GM23338 (cell line): ENCODE measurements at regions not wholly inside any gene's neighbourhood (a gene's known extent, or its start where the extent isn't known, plus 50 kb on each side); places are given as distances from the start of the nearest gene placed in this dataset.

Experiments used
- CREB1 ChIP-seq: fragments of 250-450 bp; sonication (Bioruptor Pico); IDR thresholded peaks from 2 replicates; pipeline ENCODE4 v1.5.0; 2020; ENCODE audit warnings: low read depth, mild to moderate bottlenecking, moderate library complexity
- EZH2 ChIP-seq: fragments of 200-600 bp; sonication (generic); IDR thresholded peaks from one replicate; pipeline ENCODE4 v1.8.0; 2017; ENCODE audit warnings: antibody characterized with exemption, mild to moderate bottlenecking, low read depth; ENCODE audit not compliant: unreplicated experiment
- EZH2phosphoT487 ChIP-seq: fragments of 200-600 bp; sonication (generic); IDR thresholded peaks from one replicate; pipeline ENCODE4 v1.8.1; 2018; ENCODE audit warnings: antibody characterized with exemption; ENCODE audit not compliant: unreplicated experiment
- POLR2AphosphoS5 ChIP-seq: IDR thresholded peaks from 2 replicates; pipeline ENCODE4 v1.6.1; 2016; ENCODE audit warnings: antibody characterized with exemption, low read depth
- ZNF114 ChIP-seq: fragments of 250-450 bp; sonication (Bioruptor Pico); IDR thresholded peaks from 2 replicates; pipeline ENCODE4 v1.5.0; 2020; ENCODE audit warnings: mild to moderate bottlenecking, moderate library complexity
- ZNF331 ChIP-seq: fragments of 250-450 bp; sonication (Bioruptor Pico); IDR thresholded peaks from 2 replicates; pipeline ENCODE4 v1.5.0; 2020; ENCODE audit warnings: low read depth, mild to moderate bottlenecking, moderate library complexity
- TF ChIP-seq, protein P1 (sequence below), 2 experiments: fragments of 200-600 bp in 1 of 2; sonication (generic) in 1 of 2; conservative IDR thresholded peaks; 2 replicates each; pipeline versions ENCODE4 v1.5.1 to v1.6.1; 2016 to 2017; ENCODE audit warnings: antibody characterized with exemption in 2 of 2, low read depth in 2 of 2, mild to moderate bottlenecking in 2 of 2, moderate library complexity in 1 of 2
- TF ChIP-seq, protein P2 (sequence below): IDR thresholded peaks from one replicate; pipeline ENCODE4 v1.6.1; 2018; ENCODE audit warnings: antibody characterized with exemption; ENCODE audit not compliant: unreplicated experiment
- TF ChIP-seq, protein P3 (sequence below): fragments of 250-450 bp; sonication (Bioruptor Pico); IDR thresholded peaks from 2 replicates; pipeline ENCODE4 v1.5.0; 2020; ENCODE audit warnings: mild to moderate bottlenecking, moderate library complexity
- TF ChIP-seq, protein P4 (sequence below): IDR thresholded peaks from 2 replicates; pipeline ENCODE4 v1.6.1; 2016; ENCODE audit warnings: antibody characterized with exemption

DNA sequence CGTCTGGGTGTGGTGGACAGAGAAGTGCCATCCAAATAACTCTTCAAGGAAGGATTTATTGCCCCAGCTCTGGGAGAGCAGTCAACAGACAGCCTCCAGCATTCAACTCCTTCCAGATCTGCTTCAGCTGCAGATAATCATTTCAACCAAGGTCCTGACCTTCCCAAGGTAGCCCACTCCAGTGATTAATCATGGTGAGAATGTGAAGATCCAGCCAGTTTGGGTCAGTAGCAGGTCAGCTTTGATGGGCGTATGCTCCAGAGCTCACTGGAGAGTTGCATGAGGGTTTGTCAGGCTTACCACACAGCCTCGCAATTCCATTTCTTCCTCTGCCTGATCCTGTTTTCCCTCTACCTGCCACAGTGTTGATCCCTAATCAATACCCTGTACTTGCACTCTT lies 214.5 kb upstream of the ZRANB2 start:
- no peak for TF ChIP-seq EZH2phosphoT487
- TF ChIP-seq POLR2AphosphoS5, result no peak
- TF ChIP-seq, protein P1, sequence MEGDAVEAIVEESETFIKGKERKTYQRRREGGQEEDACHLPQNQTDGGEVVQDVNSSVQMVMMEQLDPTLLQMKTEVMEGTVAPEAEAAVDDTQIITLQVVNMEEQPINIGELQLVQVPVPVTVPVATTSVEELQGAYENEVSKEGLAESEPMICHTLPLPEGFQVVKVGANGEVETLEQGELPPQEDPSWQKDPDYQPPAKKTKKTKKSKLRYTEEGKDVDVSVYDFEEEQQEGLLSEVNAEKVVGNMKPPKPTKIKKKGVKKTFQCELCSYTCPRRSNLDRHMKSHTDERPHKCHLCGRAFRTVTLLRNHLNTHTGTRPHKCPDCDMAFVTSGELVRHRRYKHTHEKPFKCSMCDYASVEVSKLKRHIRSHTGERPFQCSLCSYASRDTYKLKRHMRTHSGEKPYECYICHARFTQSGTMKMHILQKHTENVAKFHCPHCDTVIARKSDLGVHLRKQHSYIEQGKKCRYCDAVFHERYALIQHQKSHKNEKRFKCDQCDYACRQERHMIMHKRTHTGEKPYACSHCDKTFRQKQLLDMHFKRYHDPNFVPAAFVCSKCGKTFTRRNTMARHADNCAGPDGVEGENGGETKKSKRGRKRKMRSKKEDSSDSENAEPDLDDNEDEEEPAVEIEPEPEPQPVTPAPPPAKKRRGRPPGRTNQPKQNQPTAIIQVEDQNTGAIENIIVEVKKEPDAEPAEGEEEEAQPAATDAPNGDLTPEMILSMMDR (conservative IDR thresholded peaks at IDR 0.05; ENCODE audit: low read depth in 2 of 2), result no peak
- no peak for TF ChIP-seq EZH2
- no peak for TF ChIP-seq ZNF114 (CRISPR knock-in tag)
- TF ChIP-seq, protein P2, sequence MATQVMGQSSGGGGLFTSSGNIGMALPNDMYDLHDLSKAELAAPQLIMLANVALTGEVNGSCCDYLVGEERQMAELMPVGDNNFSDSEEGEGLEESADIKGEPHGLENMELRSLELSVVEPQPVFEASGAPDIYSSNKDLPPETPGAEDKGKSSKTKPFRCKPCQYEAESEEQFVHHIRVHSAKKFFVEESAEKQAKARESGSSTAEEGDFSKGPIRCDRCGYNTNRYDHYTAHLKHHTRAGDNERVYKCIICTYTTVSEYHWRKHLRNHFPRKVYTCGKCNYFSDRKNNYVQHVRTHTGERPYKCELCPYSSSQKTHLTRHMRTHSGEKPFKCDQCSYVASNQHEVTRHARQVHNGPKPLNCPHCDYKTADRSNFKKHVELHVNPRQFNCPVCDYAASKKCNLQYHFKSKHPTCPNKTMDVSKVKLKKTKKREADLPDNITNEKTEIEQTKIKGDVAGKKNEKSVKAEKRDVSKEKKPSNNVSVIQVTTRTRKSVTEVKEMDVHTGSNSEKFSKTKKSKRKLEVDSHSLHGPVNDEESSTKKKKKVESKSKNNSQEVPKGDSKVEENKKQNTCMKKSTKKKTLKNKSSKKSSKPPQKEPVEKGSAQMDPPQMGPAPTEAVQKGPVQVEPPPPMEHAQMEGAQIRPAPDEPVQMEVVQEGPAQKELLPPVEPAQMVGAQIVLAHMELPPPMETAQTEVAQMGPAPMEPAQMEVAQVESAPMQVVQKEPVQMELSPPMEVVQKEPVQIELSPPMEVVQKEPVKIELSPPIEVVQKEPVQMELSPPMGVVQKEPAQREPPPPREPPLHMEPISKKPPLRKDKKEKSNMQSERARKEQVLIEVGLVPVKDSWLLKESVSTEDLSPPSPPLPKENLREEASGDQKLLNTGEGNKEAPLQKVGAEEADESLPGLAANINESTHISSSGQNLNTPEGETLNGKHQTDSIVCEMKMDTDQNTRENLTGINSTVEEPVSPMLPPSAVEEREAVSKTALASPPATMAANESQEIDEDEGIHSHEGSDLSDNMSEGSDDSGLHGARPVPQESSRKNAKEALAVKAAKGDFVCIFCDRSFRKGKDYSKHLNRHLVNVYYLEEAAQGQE, result no peak
- no peak for TF ChIP-seq ZNF331 (CRISPR knock-in tag)
- no peak for TF ChIP-seq CREB1 (CRISPR knock-in tag)
- TF ChIP-seq, protein P3, sequence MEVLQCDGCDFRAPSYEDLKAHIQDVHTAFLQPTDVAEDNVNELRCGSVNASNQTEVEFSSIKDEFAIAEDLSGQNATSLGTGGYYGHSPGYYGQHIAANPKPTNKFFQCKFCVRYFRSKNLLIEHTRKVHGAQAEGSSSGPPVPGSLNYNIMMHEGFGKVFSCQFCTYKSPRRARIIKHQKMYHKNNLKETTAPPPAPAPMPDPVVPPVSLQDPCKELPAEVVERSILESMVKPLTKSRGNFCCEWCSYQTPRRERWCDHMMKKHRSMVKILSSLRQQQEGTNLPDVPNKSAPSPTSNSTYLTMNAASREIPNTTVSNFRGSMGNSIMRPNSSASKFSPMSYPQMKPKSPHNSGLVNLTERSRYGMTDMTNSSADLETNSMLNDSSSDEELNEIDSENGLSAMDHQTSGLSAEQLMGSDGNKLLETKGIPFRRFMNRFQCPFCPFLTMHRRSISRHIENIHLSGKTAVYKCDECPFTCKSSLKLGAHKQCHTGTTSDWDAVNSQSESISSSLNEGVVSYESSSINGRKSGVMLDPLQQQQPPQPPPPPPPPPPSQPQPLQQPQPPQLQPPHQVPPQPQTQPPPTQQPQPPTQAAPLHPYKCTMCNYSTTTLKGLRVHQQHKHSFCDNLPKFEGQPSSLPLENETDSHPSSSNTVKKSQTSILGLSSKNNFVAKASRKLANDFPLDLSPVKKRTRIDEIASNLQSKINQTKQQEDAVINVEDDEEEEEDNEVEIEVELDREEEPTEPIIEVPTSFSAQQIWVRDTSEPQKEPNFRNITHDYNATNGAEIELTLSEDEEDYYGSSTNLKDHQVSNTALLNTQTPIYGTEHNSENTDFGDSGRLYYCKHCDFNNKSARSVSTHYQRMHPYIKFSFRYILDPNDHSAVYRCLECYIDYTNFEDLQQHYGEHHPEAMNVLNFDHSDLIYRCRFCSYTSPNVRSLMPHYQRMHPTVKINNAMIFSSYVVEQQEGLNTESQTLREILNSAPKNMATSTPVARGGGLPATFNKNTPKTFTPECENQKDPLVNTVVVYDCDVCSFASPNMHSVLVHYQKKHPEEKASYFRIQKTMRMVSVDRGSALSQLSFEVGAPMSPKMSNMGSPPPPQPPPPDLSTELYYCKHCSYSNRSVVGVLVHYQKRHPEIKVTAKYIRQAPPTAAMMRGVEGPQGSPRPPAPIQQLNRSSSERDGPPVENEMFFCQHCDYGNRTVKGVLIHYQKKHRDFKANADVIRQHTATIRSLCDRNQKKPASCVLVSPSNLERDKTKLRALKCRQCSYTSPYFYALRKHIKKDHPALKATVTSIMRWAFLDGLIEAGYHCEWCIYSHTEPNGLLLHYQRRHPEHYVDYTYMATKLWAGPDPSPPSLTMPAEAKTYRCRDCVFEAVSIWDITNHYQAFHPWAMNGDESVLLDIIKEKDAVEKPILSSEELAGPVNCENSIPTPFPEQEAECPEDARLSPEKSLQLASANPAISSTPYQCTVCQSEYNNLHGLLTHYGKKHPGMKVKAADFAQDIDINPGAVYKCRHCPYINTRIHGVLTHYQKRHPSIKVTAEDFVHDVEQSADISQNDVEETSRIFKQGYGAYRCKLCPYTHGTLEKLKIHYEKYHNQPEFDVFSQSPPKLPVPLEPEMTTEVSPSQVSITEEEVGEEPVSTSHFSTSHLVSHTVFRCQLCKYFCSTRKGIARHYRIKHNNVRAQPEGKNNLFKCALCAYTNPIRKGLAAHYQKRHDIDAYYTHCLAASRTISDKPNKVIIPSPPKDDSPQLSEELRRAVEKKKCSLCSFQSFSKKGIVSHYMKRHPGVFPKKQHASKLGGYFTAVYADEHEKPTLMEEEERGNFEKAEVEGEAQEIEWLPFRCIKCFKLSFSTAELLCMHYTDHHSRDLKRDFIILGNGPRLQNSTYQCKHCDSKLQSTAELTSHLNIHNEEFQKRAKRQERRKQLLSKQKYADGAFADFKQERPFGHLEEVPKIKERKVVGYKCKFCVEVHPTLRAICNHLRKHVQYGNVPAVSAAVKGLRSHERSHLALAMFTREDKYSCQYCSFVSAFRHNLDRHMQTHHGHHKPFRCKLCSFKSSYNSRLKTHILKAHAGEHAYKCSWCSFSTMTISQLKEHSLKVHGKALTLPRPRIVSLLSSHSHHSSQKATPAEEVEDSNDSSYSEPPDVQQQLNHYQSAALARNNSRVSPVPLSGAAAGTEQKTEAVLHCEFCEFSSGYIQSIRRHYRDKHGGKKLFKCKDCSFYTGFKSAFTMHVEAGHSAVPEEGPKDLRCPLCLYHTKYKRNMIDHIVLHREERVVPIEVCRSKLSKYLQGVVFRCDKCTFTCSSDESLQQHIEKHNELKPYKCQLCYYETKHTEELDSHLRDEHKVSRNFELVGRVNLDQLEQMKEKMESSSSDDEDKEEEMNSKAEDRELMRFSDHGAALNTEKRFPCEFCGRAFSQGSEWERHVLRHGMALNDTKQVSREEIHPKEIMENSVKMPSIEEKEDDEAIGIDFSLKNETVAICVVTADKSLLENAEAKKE, result no peak
- TF ChIP-seq, protein P4, sequence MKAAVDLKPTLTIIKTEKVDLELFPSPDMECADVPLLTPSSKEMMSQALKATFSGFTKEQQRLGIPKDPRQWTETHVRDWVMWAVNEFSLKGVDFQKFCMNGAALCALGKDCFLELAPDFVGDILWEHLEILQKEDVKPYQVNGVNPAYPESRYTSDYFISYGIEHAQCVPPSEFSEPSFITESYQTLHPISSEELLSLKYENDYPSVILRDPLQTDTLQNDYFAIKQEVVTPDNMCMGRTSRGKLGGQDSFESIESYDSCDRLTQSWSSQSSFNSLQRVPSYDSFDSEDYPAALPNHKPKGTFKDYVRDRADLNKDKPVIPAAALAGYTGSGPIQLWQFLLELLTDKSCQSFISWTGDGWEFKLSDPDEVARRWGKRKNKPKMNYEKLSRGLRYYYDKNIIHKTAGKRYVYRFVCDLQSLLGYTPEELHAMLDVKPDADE, result no peak
